ENCODE measurements at regions not wholly inside any gene's neighbourhood (a gene's known extent, or its start where the extent isn't known, plus 50 kb on each side); places are given as distances from the start of the nearest gene placed in this dataset.

- 94 to 96% methylated on average over 1 of the region's 1 CpG for WGBS, 2 donors
- DNase-seq (no peak), ATAC-seq (ENCODE audit: insufficient read depth, low FRiP score) (no peak)
- H3K4me3 ChIP-seq: no peak overlapping the region
- no peak overlapping the region for H3K9ac ChIP-seq (ENCODE audit: insufficient read depth in 1 of 2, low read length in 2 of 2)
- H3K36me3 ChIP-seq (ENCODE audit: control insufficient read depth in 4 of 4, insufficient read depth in 4 of 4, low read length in 4 of 4): no peaks in the 10 kb centered on the region
- no peaks in the 10 kb centered on the region for H3K27me3 ChIP-seq (ENCODE audit: control insufficient read depth in 3 of 3, insufficient read depth in 3 of 3, low read length in 2 of 3)
- H3K27ac ChIP-seq (ENCODE audit: low read depth in 1 of 2, low read length in 1 of 2): no peak overlapping the region
- H3K4me1 ChIP-seq (ENCODE audit: control insufficient read depth in 5 of 5, insufficient read depth in 5 of 5, low read length in 5 of 5): peaks cover 0 to 19% (median 0%) of the 10 kb centered on the region in 5 donors
- TF ChIP-seq CTCF (IDR thresholded peaks at IDR 0.05; ENCODE audit: control extremely low read depth, extremely low read depth): no peak
- no peaks in the 10 kb centered on the region for H3K9me3 ChIP-seq (ENCODE audit: control insufficient read depth in 4 of 4, insufficient read depth in 3 of 4, low read length in 3 of 4)
Measured at GRCh38 chr6:21981235-21981833, 315.5 kb downstream of the PRL start.

GRCh38 chr6:21984135-21984534, 312.7 kb downstream of the PRL start:
- Histone ChIP-seq H3K9me3 (ENCODE audit: control insufficient read depth in 4 of 4, insufficient read depth in 3 of 4, low read length in 3 of 4) (no peaks in the 10 kb centered on the region), H3K4me1 (ENCODE audit: control insufficient read depth in 5 of 5, insufficient read depth in 5 of 5, low read length in 5 of 5) (peaks cover 0 to 38% (median 5%) of the 10 kb centered on the region in 5 donors), H3K27me3 (ENCODE audit: control insufficient read depth in 3 of 3, insufficient read depth in 3 of 3, low read length in 2 of 3) (no peaks in the 10 kb centered on the region), H3K36me3 (ENCODE audit: control insufficient read depth in 4 of 4, insufficient read depth in 4 of 4, low read length in 4 of 4) (no peaks in the 10 kb centered on the region), H3K27ac (ENCODE audit: low read depth in 1 of 2, low read length in 1 of 2) (no peak overlapping the region), H3K9ac (ENCODE audit: insufficient read depth in 1 of 2, low read length in 2 of 2) (no peak overlapping the region), H3K4me3 (no peak overlapping the region)
- no peak for DNase-seq
- TF ChIP-seq CTCF (IDR thresholded peaks at IDR 0.05; ENCODE audit: control extremely low read depth, extremely low read depth): no peak
- WGBS, 2 donors: 64 to 81% methylated on average over 4 of the region's 4 CpGs
- ATAC-seq (ENCODE audit: insufficient read depth, low FRiP score): no peak

DNA sequence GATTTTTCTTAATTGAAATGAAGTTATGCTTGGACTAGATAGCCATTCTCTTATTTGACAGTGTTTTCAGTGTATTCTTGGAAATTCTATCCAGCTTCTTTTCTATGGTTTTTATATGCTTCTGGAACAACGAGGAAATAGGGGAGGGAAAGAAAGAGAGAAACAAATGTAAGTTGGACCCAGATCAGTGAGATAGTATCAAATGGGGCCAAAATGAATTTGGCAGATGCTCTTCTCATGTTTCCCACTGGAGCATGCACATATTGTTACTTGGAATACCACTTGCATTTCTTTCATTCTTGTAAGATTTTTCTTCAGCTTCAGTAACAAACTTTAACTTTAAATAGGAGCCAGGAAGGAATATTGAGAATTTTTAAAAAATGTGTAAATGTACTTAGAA, 312.3 kb downstream of the PRL start:
- no peaks in the 10 kb centered on the region for H3K36me3 ChIP-seq (ENCODE audit: control insufficient read depth in 4 of 4, insufficient read depth in 4 of 4, low read length in 4 of 4)
- no peaks in the 10 kb centered on the region for H3K9me3 ChIP-seq (ENCODE audit: control insufficient read depth in 4 of 4, insufficient read depth in 3 of 4, low read length in 3 of 4)
- no peak overlapping the region for H3K27ac ChIP-seq (ENCODE audit: low read depth in 1 of 2, low read length in 1 of 2)
- DNase-seq (peak in 2 of 3 donors; percentile 89 to 95), ATAC-seq (ENCODE audit: insufficient read depth, low FRiP score) (no peak)
- peaks cover 0 to 38% (median 5%) of the 10 kb centered on the region in 5 donors for H3K4me1 ChIP-seq (ENCODE audit: control insufficient read depth in 5 of 5, insufficient read depth in 5 of 5, low read length in 5 of 5)
- no peaks in the 10 kb centered on the region for H3K27me3 ChIP-seq (ENCODE audit: control insufficient read depth in 3 of 3, insufficient read depth in 3 of 3, low read length in 2 of 3)
- TF ChIP-seq CTCF (IDR thresholded peaks at IDR 0.05; ENCODE audit: control extremely low read depth, extremely low read depth): no peak
- WGBS, 2 donors: 38 to 60% methylated on average over 1 of the region's 1 CpG
- no peak overlapping the region for H3K4me3 ChIP-seq
- no peak overlapping the region for H3K9ac ChIP-seq (ENCODE audit: insufficient read depth in 1 of 2, low read length in 2 of 2)

GRCh38 chr6:21985904-21986303, 310.9 kb downstream of the PRL start:
- 80 to 81% methylated on average over 1 of the region's 1 CpG for WGBS, 2 donors
- no peak for TF ChIP-seq CTCF (IDR thresholded peaks at IDR 0.05; ENCODE audit: control extremely low read depth, extremely low read depth)
- Histone ChIP-seq H3K27me3 (ENCODE audit: control insufficient read depth in 3 of 3, insufficient read depth in 3 of 3, low read length in 2 of 3) (no peaks in the 10 kb centered on the region), H3K36me3 (ENCODE audit: control insufficient read depth in 4 of 4, insufficient read depth in 4 of 4, low read length in 4 of 4) (no peaks in the 10 kb centered on the region), H3K4me3 (no peak overlapping the region), H3K9ac (ENCODE audit: insufficient read depth in 1 of 2, low read length in 2 of 2) (no peak overlapping the region), H3K27ac (ENCODE audit: low read depth in 1 of 2, low read length in 1 of 2) (no peak overlapping the region), H3K9me3 (ENCODE audit: control insufficient read depth in 4 of 4, insufficient read depth in 3 of 4, low read length in 3 of 4) (no peaks in the 10 kb centered on the region), H3K4me1 (ENCODE audit: control insufficient read depth in 5 of 5, insufficient read depth in 5 of 5, low read length in 5 of 5) (peaks cover 0 to 45% (median 5%) of the 10 kb centered on the region in 5 donors)
- ATAC-seq (ENCODE audit: insufficient read depth, low FRiP score) (no peak), DNase-seq (no peak)

All from lung (tissue), 11 donors.